ENCODE measurements at regions not wholly inside any gene's neighbourhood (a gene's known extent, or its start where the extent isn't known, plus 50 kb on each side); places are given as distances from the start of the nearest gene placed in this dataset.

DNA sequence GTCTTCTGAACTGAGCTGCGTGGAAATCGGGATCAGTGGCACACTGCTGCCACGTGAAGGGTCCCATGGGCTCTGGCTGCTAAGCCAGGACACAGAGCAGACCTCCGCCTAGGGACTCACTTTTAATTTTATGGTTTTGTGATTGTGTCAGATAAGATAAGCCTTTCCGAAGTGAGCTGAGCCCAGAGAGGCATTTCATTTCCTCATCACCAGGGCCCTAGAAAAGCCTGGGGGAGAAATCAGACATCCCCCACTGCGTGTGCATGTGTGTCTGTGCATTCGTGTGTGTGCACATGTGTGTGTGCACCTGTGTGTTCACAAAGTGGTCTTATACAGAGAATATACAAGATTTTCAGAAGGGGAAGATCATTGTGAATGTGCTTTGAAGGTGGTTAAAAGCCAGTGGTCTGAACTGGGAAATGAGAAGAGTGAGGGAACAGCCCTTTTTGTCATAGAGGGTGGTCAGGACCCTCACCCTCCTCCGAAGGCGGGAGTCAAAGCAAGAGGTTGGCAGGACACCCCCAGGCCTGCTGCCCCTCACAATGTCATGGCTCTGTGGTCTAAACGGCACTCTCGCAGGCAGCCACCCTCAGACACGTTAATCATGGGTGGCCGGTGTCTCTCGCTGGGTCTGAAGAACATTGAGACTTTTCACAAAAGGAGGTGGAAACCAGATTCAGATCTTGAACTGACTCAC lies 176.1 kb upstream of the PFKP start:
- Histone ChIP-seq H3K79me2 (replicated peaks; ENCODE audit: insufficient read depth) (no peaks in the 10 kb centered on the region), H3K4me2 (no peak overlapping the region), H3K27me3 (ENCODE audit: insufficient read depth) (no peaks in the 10 kb centered on the region), H3K4me1 (ENCODE audit: insufficient read depth) (no peaks in the 10 kb centered on the region), H3K27ac (ENCODE audit: low read depth) (no peak overlapping the region), H4K20me1 (replicated peaks; ENCODE audit: insufficient read depth) (no peaks in the 10 kb centered on the region), H3K36me3 (ENCODE audit: insufficient read depth) (no peaks in the 10 kb centered on the region), H2AFZ (no peak overlapping the region), H3F3A (replicated peaks; ENCODE audit: low read depth) (no peaks in the 10 kb centered on the region), H3K9me2 (ENCODE audit: insufficient read depth) (no peaks in the 10 kb centered on the region), H3K4me3 (no peak overlapping the region)
- H3K36me3 Mint-ChIP-seq (ENCODE audit: low read depth), result no peaks in the 10 kb centered on the region
- TF ChIP-seq POLR2AphosphoS5 (IDR thresholded peaks at IDR 0.05; ENCODE audit: low read depth), result no peak
- TF ChIP-seq, protein P1, sequence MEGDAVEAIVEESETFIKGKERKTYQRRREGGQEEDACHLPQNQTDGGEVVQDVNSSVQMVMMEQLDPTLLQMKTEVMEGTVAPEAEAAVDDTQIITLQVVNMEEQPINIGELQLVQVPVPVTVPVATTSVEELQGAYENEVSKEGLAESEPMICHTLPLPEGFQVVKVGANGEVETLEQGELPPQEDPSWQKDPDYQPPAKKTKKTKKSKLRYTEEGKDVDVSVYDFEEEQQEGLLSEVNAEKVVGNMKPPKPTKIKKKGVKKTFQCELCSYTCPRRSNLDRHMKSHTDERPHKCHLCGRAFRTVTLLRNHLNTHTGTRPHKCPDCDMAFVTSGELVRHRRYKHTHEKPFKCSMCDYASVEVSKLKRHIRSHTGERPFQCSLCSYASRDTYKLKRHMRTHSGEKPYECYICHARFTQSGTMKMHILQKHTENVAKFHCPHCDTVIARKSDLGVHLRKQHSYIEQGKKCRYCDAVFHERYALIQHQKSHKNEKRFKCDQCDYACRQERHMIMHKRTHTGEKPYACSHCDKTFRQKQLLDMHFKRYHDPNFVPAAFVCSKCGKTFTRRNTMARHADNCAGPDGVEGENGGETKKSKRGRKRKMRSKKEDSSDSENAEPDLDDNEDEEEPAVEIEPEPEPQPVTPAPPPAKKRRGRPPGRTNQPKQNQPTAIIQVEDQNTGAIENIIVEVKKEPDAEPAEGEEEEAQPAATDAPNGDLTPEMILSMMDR (conservative IDR thresholded peaks at IDR 0.05; ENCODE audit: low read depth in 2 of 2), result no peak
- TF ChIP-seq, protein P2, sequence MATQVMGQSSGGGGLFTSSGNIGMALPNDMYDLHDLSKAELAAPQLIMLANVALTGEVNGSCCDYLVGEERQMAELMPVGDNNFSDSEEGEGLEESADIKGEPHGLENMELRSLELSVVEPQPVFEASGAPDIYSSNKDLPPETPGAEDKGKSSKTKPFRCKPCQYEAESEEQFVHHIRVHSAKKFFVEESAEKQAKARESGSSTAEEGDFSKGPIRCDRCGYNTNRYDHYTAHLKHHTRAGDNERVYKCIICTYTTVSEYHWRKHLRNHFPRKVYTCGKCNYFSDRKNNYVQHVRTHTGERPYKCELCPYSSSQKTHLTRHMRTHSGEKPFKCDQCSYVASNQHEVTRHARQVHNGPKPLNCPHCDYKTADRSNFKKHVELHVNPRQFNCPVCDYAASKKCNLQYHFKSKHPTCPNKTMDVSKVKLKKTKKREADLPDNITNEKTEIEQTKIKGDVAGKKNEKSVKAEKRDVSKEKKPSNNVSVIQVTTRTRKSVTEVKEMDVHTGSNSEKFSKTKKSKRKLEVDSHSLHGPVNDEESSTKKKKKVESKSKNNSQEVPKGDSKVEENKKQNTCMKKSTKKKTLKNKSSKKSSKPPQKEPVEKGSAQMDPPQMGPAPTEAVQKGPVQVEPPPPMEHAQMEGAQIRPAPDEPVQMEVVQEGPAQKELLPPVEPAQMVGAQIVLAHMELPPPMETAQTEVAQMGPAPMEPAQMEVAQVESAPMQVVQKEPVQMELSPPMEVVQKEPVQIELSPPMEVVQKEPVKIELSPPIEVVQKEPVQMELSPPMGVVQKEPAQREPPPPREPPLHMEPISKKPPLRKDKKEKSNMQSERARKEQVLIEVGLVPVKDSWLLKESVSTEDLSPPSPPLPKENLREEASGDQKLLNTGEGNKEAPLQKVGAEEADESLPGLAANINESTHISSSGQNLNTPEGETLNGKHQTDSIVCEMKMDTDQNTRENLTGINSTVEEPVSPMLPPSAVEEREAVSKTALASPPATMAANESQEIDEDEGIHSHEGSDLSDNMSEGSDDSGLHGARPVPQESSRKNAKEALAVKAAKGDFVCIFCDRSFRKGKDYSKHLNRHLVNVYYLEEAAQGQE (IDR thresholded peaks at IDR 0.05; ENCODE audit: unreplicated experiment), result no peak
- TF ChIP-seq, protein P3, sequence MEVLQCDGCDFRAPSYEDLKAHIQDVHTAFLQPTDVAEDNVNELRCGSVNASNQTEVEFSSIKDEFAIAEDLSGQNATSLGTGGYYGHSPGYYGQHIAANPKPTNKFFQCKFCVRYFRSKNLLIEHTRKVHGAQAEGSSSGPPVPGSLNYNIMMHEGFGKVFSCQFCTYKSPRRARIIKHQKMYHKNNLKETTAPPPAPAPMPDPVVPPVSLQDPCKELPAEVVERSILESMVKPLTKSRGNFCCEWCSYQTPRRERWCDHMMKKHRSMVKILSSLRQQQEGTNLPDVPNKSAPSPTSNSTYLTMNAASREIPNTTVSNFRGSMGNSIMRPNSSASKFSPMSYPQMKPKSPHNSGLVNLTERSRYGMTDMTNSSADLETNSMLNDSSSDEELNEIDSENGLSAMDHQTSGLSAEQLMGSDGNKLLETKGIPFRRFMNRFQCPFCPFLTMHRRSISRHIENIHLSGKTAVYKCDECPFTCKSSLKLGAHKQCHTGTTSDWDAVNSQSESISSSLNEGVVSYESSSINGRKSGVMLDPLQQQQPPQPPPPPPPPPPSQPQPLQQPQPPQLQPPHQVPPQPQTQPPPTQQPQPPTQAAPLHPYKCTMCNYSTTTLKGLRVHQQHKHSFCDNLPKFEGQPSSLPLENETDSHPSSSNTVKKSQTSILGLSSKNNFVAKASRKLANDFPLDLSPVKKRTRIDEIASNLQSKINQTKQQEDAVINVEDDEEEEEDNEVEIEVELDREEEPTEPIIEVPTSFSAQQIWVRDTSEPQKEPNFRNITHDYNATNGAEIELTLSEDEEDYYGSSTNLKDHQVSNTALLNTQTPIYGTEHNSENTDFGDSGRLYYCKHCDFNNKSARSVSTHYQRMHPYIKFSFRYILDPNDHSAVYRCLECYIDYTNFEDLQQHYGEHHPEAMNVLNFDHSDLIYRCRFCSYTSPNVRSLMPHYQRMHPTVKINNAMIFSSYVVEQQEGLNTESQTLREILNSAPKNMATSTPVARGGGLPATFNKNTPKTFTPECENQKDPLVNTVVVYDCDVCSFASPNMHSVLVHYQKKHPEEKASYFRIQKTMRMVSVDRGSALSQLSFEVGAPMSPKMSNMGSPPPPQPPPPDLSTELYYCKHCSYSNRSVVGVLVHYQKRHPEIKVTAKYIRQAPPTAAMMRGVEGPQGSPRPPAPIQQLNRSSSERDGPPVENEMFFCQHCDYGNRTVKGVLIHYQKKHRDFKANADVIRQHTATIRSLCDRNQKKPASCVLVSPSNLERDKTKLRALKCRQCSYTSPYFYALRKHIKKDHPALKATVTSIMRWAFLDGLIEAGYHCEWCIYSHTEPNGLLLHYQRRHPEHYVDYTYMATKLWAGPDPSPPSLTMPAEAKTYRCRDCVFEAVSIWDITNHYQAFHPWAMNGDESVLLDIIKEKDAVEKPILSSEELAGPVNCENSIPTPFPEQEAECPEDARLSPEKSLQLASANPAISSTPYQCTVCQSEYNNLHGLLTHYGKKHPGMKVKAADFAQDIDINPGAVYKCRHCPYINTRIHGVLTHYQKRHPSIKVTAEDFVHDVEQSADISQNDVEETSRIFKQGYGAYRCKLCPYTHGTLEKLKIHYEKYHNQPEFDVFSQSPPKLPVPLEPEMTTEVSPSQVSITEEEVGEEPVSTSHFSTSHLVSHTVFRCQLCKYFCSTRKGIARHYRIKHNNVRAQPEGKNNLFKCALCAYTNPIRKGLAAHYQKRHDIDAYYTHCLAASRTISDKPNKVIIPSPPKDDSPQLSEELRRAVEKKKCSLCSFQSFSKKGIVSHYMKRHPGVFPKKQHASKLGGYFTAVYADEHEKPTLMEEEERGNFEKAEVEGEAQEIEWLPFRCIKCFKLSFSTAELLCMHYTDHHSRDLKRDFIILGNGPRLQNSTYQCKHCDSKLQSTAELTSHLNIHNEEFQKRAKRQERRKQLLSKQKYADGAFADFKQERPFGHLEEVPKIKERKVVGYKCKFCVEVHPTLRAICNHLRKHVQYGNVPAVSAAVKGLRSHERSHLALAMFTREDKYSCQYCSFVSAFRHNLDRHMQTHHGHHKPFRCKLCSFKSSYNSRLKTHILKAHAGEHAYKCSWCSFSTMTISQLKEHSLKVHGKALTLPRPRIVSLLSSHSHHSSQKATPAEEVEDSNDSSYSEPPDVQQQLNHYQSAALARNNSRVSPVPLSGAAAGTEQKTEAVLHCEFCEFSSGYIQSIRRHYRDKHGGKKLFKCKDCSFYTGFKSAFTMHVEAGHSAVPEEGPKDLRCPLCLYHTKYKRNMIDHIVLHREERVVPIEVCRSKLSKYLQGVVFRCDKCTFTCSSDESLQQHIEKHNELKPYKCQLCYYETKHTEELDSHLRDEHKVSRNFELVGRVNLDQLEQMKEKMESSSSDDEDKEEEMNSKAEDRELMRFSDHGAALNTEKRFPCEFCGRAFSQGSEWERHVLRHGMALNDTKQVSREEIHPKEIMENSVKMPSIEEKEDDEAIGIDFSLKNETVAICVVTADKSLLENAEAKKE (CRISPR knock-in tag; IDR thresholded peaks at IDR 0.05), result no peak
- no peak for TF ChIP-seq JUNB (IDR thresholded peaks at IDR 0.05; ENCODE audit: unreplicated experiment)
- TF ChIP-seq ZNF331 (CRISPR knock-in tag; IDR thresholded peaks at IDR 0.05; ENCODE audit: low read depth), result no peak
- TF ChIP-seq ZNF114 (CRISPR knock-in tag; IDR thresholded peaks at IDR 0.05), result no peak
- TF ChIP-seq EZH2 (IDR thresholded peaks at IDR 0.05; ENCODE audit: low read depth, unreplicated experiment), result no peak
- no peaks in the 10 kb centered on the region for H3K9me3 Mint-ChIP-seq
- ATAC-seq (no peak), DNase-seq (ENCODE audit: low spot score) (no peak)
- no peaks in the 10 kb centered on the region for H3K27me3 Mint-ChIP-seq (ENCODE audit: insufficient read depth, low read depth, poor library complexity)
- no peak overlapping the region for H3K27ac Mint-ChIP-seq
- H3K4me3 Mint-ChIP-seq, result no peak overlapping the region
- H3K4me1 Mint-ChIP-seq, result peaks cover 7% of the 10 kb centered on the region
